GM21619 (cell line): ENCODE measurements at regions not wholly inside any gene's neighbourhood (a gene's known extent, or its start where the extent isn't known, plus 50 kb on each side); places are given as distances from the start of the nearest gene placed in this dataset.

Source experiments
- ATAC-seq: cut with Tn5 transposase; IDR thresholded peaks from one replicate; pipeline ENCODE4 v1.9.1; 2021; ENCODE audit not compliant: unreplicated experiment

DNA sequence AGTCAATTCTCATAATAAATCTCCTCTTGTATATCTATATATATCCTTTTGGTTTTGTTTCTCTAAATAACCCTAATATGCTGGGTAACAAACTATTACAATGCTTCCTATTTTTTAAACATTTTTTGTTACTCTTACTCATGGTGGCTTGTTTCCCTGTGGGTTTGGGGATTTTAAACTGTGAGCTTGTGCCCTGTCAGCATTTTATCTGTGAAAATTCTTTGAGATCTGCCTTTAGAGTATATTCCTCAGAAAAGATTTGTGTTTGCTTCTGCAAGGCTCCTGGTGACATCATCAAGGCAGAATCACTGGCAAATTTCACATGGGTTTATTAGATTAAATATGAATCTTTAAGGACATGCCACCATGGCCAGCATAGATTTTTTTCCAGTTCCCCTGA, 273.6 kb downstream of the LRFN2 start:
- ATAC-seq = no peak

- ATAC-seq = no peak
Measured at GRCh38 chr6:40312213-40313015, 274.8 kb downstream of the LRFN2 start.

- no peak for ATAC-seq
Measured at GRCh38 chr6:40308533-40309306, 278.4 kb downstream of the LRFN2 start.

GRCh38 chr6:40307712-40308111, 279.5 kb downstream of the LRFN2 start:
- no peak for ATAC-seq

GRCh38 chr6:40302856-40303454, 284.2 kb downstream of the LRFN2 start:
- ATAC-seq = no peak

GRCh38 chr6:40299681-40300080, 287.5 kb downstream of the LRFN2 start:
- ATAC-seq = no peak

GRCh38 chr6:40298207-40298606, 289.0 kb downstream of the LRFN2 start:
- ATAC-seq = no peak

DNA sequence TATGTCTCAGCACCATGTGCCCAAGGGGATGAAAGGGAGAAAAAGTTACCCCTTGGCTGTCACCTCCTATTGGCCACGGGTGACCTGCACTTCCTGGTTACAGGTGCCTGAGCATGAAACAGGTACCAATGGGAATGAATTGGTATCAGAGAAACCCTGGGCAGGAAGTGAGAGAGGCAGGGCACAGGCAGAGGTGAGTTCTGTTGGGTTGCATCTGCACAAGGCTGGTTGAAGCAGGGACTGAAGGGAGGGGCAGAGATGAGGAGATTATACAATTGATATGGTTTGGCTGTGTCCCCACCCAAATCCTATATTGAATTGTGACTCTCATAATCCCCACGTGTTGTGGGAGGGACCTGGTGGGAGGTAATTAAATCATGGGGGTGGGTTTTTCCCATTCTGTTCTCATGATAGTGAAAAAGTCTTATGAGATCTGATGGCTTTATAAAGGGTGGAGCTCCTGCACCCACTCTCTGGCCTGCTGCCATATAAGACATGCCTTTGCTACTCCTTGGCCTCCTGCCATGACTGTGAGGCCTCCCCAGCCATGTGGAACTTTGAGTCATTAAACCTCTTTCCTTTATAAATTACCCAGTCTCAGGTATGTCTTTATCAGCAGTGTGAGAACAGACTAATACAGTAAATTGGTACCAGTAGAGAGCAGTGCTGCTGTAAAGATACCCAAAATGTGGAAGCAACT, 291.8 kb downstream of the LRFN2 start:
- ATAC-seq = no peak

DNA sequence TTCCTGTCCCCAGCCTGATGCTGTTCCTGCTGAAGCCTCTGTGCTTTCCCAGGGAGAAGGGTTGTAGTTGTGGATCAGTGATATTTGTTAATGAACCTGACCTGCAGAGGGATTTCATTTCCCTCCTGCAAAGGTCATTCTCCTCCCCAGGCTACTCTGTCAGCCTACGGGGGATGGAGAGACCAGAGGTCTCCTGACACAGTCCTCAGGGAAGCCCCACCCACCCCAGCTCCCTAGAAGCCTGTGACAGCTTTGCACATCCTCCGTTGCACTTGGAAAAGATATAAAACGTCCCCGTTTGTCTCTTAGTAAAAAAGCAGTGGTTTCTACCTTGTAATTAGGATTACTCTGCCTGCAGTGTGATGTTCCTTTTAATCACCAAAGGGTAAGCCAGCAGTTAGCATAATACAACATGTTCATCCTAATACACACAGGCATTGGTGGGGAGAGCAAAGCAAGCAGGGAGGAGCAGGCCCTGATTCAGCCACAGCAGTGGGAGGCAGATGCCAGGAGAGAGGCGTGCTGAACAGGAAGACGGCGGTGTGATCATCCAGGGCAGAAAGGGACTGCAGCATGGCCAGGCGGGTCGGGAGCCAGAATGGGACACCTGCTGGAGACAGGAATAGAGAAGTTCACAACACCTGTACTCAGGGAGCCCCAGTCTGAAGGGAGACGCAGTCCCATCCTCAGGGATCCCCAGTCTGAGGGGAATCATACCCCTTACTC, 293.5 kb downstream of the LRFN2 start:
- no peak for ATAC-seq

GRCh38 chr6:40293060-40293459, 294.1 kb downstream of the LRFN2 start:
- ATAC-seq = no peak

GRCh38 chr6:40290816-40291215, 296.3 kb downstream of the LRFN2 start:
- no peak for ATAC-seq

- no peak for ATAC-seq
Measured at GRCh38 chr6:40288919-40289318, 298.2 kb downstream of the LRFN2 start.

GRCh38 chr6:40287296-40287850, 299.8 kb downstream of the LRFN2 start:
- ATAC-seq = no peak

DNA sequence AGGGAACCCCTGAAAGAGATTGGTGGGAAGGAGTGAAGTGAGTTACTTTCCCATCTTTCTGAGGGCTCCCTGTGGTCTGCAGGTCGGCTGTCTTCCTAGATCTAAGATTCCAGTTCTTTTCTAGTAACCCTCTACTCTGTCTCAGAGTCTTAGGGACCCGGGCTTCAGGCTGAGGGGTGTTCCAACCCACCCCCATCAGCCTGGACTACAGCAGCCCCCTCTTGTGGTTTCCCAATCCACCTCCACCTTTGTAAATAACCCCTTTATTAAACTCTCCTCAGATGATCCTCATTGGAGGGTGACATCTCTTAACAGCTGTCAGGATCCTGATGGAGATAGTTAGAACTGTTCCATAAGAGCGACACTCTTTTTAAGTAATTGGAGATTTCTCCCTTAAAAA, 300.4 kb downstream of the LRFN2 start:
- no peak for ATAC-seq

GRCh38 chr6:40285996-40286395, 301.2 kb downstream of the LRFN2 start:
- no peak for ATAC-seq

- ATAC-seq = no peak
Measured at GRCh38 chr6:40285535-40285934, 301.6 kb downstream of the LRFN2 start.

DNA sequence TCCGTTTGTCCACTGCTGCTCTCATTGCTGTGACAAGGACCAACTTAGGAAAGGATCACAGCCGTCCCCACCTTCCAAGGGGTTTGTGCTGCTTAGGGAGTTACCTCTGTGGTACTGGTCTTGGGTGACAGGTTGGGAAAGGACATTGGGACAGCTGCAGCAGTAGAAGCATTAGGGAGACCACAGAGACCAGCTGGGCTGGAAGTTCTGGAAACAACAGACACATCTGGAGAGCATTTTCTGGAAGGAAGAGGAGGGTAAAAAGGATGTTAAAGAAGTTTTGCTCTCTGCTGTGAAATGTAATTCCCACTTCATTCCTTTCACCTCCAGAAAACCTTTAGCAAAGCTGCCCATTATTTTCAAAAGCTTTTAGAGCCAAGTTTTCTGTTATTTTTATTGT, 304.2 kb downstream of the LRFN2 start:
- ATAC-seq = no peak

GRCh38 chr6:40281402-40281801, 305.8 kb downstream of the LRFN2 start:
- ATAC-seq = no peak

- ATAC-seq = no peak
Measured at GRCh38 chr6:40280231-40280630, 306.9 kb downstream of the LRFN2 start.

DNA sequence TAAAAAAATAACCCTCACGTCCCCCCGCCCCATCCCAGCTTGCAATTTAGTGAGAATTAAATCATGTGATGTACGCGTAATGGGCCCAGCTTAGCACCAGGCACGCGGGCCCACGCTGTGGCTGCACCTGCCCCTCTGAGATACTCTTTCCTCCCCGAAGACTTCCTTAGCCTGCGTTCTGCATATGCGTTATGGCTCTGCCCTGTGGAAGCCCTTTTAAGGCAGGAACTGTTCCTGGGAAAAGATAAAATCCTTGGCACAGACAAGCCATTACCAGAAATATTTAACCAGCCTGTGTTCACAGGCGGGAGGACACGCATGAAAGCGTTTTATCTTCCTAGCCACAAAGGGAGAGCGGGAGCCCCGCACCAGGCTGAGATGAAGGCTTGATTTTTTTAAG, 311.0 kb downstream of the LRFN2 start:
- no peak for ATAC-seq
